Spleen (tissue), 11 donors: ENCODE measurements at regions not wholly inside any gene's neighbourhood (a gene's known extent, or its start where the extent isn't known, plus 50 kb on each side); places are given as distances from the start of the nearest gene placed in this dataset.
"Not testable (repeated sequence)": the region's sequence is repeated elsewhere in the genome, so short reads cannot be mapped to it uniquely, and the experiment has no call there.

Source experiments
- DNase-seq: peaks from one replicate; pipeline ENCODE4 v3.0.0-alpha.2; 2020
- H3K27ac ChIP-seq, 8 donors: fragments of 200-600 bp; sonication (generic) in 7 of 8; 1 replicate in 4 of 8; 2 replicates in 4 of 8; pipeline versions ENCODE4 v1.5.0 to v1.8.0; 2016 to 2021; ENCODE audit warnings: inconsistent platforms in 4 of 8, mild to moderate bottlenecking in 4 of 8, moderate library complexity in 1 of 8
- H3K27me3 ChIP-seq, 7 donors: fragments of 200-600 bp; sonication (generic) in 6 of 7; replicated peaks in 1 of 7; 1 replicate in 4 of 7; 2 replicates in 3 of 7; pipeline versions ENCODE4 v1.5.0 to v1.8.0; 2016 to 2021; ENCODE audit warnings: inconsistent platforms in 3 of 7, mild to moderate bottlenecking in 1 of 7
- H3K36me3 ChIP-seq, 6 donors: fragments of 200-600 bp; sonication (generic) in 5 of 6; 1 replicate in 4 of 6; 2 replicates in 2 of 6; pipeline versions ENCODE4 v1.5.0 to v1.8.0; 2016 to 2021; ENCODE audit warnings: inconsistent platforms in 2 of 6
- H3K4me1 ChIP-seq, 6 donors: fragments of 200-600 bp; sonication (generic) in 5 of 6; 1 replicate in 3 of 6; 2 replicates in 3 of 6; pipeline versions ENCODE4 v1.5.0 to v1.8.0; 2016 to 2021; ENCODE audit warnings: inconsistent platforms in 3 of 6
- H3K4me3 ChIP-seq, 8 donors: fragments of 200-600 bp; sonication (generic) in 7 of 8; 1 replicate in 4 of 8; 2 replicates in 4 of 8; pipeline versions ENCODE4 v1.5.0 to v1.8.0; 2016 to 2021; ENCODE audit warnings: inconsistent platforms in 4 of 8, mild to moderate bottlenecking in 4 of 8, moderate library complexity in 2 of 8
- H3K9me3 ChIP-seq, 8 donors: fragments of 200-600 bp; sonication (generic) in 7 of 8; 1 replicate in 4 of 8; 2 replicates in 4 of 8; pipeline versions ENCODE4 v1.5.0 to v1.8.0; 2016 to 2021; ENCODE audit warnings: inconsistent platforms in 4 of 8
- POLR2AphosphoS5 ChIP-seq, 3 donors: sonication (generic); formaldehyde crosslinking; IDR thresholded peaks; one replicate each; pipeline ENCODE4 v1.5.1; 2017; ENCODE audit warnings: antibody characterized with exemption in 3 of 3
- WGBS, 5 donors: extraction: QIAGEN DNeasy Blood & Tissue Kit in 3 of 5; methylation state at CpG; one replicate each; pipeline versions ENCODE4 v1.1.5 to v1.1.7; 2013 to 2018; 5-methylcytosine and 5-hydroxymethylcytosine counted together
- intact Hi-C: fragments of 100-400 bp; cut with DNase I; formaldehyde crosslinking; loops from one replicate; pipeline ENCODE4 v1.15.0; 2023; ENCODE audit warnings: low total_unique reads
- donor health status: healthy with polysubstance abuse.
- donor health status: DM: no; HTN: no; CAD: no; lungs with moderate emphysema.
- donor health status: DM: no; HTN: no; CAD: no.
- donor health status: Bipolar disorder and iron deficiency.
- donor health status: healthy.
- donor health status: DM: no; HTN: no; CAD: no.
- donor health status: DM: yes; HTN: yes; CAD: no.

GRCh38 chr16:88238732-88239274 lies 144.0 kb upstream of the ZNF469 start:
- WGBS, 5 donors, result 35 to 61% (median 51%) methylated on average over 4 to 7 of the region's 8 CpGs

GRCh38 chr16:88240118-88240517 lies 142.6 kb upstream of the ZNF469 start:
- H3K4me3 ChIP-seq, DNase-seq, H3K9me3 ChIP-seq, H3K27me3 ChIP-seq, intact Hi-C loops, H3K36me3 ChIP-seq: not testable (repeated sequence)
- peaks cover 0 to 30% (median 7%) of the 10 kb centered on the region in 6 donors for H3K4me1 ChIP-seq
- peak overlapping the region in 1 of 8 donors; percentile 19 for H3K27ac ChIP-seq
- 50 to 62% (median 56%) methylated on average over 7 to 8 of the region's 8 CpGs for WGBS, 5 donors
- TF ChIP-seq POLR2AphosphoS5 (IDR thresholded peaks at IDR 0.05), result peak in 1 of 3 donors; percentile 16

More at GRCh38 chr16:88238732-88239274, 144.0 kb upstream of the ZNF469 start:
- peaks cover 0 to 37% (median 10%) of the 10 kb centered on the region in 6 donors for H3K4me1 ChIP-seq
- H3K4me3 ChIP-seq, H3K9me3 ChIP-seq, H3K36me3 ChIP-seq, H3K27me3 ChIP-seq, intact Hi-C loops: not testable (repeated sequence)
- peak; percentile 86 for DNase-seq
- TF ChIP-seq POLR2AphosphoS5 (IDR thresholded peaks at IDR 0.05), result peak; percentile 8 to 80 (median 78)
- H3K27ac ChIP-seq, result peak overlapping the region; percentile 54 to 77 (median 70)

GRCh38 chr16:88240776-88241175 lies 142.0 kb upstream of the ZNF469 start:
- H3K27ac ChIP-seq, H3K9me3 ChIP-seq, H3K36me3 ChIP-seq, H3K4me3 ChIP-seq, DNase-seq, H3K27me3 ChIP-seq, intact Hi-C loops: not testable (repeated sequence)
- H3K4me1 ChIP-seq, result peaks cover 0 to 23% (median 7%) of the 10 kb centered on the region in 6 donors
- WGBS, 5 donors, result 68 to 76% (median 73%) methylated on average over 10 to 11 of the region's 11 CpGs

DNA sequence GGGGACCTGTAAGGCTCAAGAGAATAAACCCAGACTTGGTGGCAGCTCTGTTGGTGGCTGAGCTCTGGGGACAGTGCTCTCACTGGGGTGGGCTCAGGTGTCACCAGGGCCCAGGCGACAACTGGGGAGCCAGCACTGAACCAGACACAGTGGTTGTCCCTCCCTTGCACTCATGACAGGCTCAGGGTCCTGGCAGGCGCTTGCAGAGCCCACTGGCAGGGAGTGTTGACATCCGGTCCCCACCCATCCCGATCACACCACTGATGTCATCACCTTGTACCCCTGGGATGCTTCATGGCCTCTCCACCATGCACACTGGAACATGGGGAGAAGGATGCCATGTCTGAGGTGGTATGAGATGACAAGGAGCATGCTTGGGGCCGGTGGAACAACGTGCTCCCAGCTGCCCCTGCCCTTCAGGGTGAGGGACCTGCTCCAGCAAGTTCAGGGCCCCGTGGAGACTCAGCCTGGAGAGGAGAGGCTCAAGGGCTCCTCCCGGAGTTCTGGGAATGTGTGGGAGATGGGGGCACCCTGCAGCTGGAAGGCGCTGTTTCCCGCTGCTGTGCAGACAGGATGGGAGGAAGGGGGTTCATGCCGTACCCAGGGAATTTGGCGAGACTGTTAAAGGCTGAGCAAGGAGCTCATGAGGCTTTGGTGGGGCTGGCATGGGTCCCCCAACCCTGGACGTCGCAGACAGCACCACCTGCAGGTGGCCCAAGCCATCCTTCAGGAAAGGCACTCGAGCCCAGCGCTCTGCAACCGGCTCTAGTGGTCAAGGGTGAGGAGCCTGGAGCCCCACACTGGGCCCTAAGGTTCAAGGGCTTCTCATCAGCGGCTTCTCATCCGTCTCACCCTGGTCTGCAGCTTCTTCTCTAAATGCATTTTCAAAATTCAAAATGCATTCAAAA lies 141.1 kb upstream of the ZNF469 start:
- H3K36me3 ChIP-seq, DNase-seq, H3K9me3 ChIP-seq, intact Hi-C loops, H3K4me3 ChIP-seq, H3K27me3 ChIP-seq, H3K27ac ChIP-seq: not testable (repeated sequence)
- H3K4me1 ChIP-seq, result peaks cover 0 to 22% (median 6%) of the 10 kb centered on the region in 6 donors
- 60 to 81% (median 72%) methylated on average over 15 to 19 of the region's 19 CpGs for WGBS, 5 donors

DNA sequence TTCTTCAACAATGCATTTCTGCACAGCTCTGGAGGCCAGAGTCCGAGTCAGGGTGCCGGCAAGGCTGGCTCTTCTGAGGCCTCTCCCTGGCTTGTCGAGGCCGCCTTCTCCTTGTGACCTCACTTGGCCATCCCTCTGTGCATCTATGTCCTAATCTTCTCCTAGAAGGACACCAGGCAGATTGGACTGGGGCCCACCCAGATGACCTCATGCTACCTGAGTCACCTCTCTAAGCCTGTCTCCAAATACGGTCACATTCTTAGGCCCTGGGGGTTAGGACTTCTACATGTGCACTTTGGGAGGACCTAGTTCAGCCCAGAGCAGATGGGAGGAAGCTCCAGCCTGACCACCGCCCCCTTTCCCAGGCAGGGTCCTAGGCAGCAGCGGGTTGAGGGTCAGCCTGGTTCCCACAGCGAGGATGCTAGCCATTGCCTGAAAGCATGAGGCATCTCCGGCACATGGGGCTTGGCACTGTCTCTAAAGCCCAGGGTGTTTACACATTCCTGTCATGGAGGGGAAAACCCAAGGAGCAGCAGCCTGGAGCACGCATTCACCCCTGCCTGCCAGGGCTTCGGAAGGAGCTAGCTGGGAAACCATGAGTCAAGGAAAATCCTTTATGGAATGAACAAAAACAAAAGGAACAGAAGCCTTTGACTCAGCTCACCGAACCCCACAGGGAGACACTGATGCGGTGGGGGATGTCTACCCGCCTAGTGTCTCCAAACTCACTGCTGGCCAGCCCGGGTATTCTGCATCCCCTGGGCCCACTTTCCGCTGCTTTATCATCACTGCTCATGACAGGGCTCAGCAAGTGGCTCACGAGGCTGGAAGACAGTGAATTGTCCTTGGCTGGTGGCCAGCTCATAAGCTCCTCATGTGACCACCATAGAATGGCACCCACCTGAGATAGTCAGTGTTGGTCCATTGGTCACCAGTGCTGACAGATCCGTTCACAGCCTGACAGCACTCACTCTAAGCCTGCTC lies 140.2 kb upstream of the ZNF469 start:
- peaks cover 0 to 22% (median 5%) of the 10 kb centered on the region in 6 donors for H3K4me1 ChIP-seq
- 70 to 87% (median 85%) methylated on average over 17 to 18 of the region's 18 CpGs for WGBS, 5 donors
- H3K4me3 ChIP-seq, intact Hi-C loops, H3K27ac ChIP-seq, H3K36me3 ChIP-seq, H3K9me3 ChIP-seq, H3K27me3 ChIP-seq, DNase-seq: not testable (repeated sequence)

GRCh38 chr16:88243921-88244320 lies 138.8 kb upstream of the ZNF469 start:
- 89 to 99% (median 94%) methylated on average over 3 of the region's 3 CpGs for WGBS, 5 donors
- peaks cover 0 to 12% (median 0%) of the 10 kb centered on the region in 6 donors for H3K4me1 ChIP-seq
- H3K36me3 ChIP-seq, DNase-seq, H3K27ac ChIP-seq, H3K4me3 ChIP-seq, H3K27me3 ChIP-seq, H3K9me3 ChIP-seq, intact Hi-C loops: not testable (repeated sequence)
